Colonic mucosa (tissue), 4 donors: ENCODE measurements at regions not wholly inside any gene's neighbourhood (a gene's known extent, or its start where the extent isn't known, plus 50 kb on each side); places are given as distances from the start of the nearest gene placed in this dataset.

ENCODE experiments used
- DNase-seq: peaks from one replicate; pipeline ENCODE4 v3.0.0-alpha.2; 2020
- H3K27ac ChIP-seq: fragments of 200-600 bp; one replicate; pipeline ENCODE4 v1.8.0; 2021
- H3K27me3 ChIP-seq: fragments of 200-600 bp; one replicate; pipeline ENCODE4 v1.8.0; 2021
- H3K36me3 ChIP-seq: fragments of 200-600 bp; one replicate; pipeline ENCODE4 v1.8.0; 2021
- H3K4me1 ChIP-seq: fragments of 200-600 bp; one replicate; pipeline ENCODE4 v1.8.0; 2021; ENCODE audit warnings: mild to moderate bottlenecking
- H3K4me3 ChIP-seq: fragments of 200-600 bp; one replicate; pipeline ENCODE4 v1.8.0; 2021
- H3K9ac ChIP-seq, 2 donors: one replicate each; pipeline ENCODE4 v1.7.0; 2013; ENCODE audit warnings: control low read depth in 2 of 2, low read depth in 2 of 2, low read length in 2 of 2
- H3K9me3 ChIP-seq: fragments of 200-600 bp; one replicate; pipeline ENCODE4 v1.8.0; 2021
- CTCF ChIP-seq: fragments of 200-600 bp; IDR thresholded peaks from one replicate; pipeline ENCODE4 v1.8.0; 2022; ENCODE audit warnings: antibody characterized with exemption, mild to moderate bottlenecking
- intact Hi-C: fragments of 100-400 bp; cut with DNase I; formaldehyde crosslinking; loops from one replicate; pipeline ENCODE4 v1.14.1; 2022
- donor health status: healthy.
- donor health status: DM: no; HTN: no; CAD: no.
- donor health status: DM: no; HTN: no; CAD: no.

GRCh38 chr1:99133756-99134500, 129.3 kb upstream of the PLPPR5 start:
- H3K9me3 ChIP-seq, result no peaks in the 10 kb centered on the region
- H3K4me3 ChIP-seq, result no peak overlapping the region
- intact Hi-C loops, result no loop called here
- TF ChIP-seq CTCF, result no peak
- H3K4me1 ChIP-seq, result no peaks in the 10 kb centered on the region
- no peak overlapping the region for H3K9ac ChIP-seq
- H3K27me3 ChIP-seq, result no peaks in the 10 kb centered on the region
- no peak for DNase-seq
- no peaks in the 10 kb centered on the region for H3K36me3 ChIP-seq
- H3K27ac ChIP-seq, result no peak overlapping the region

GRCh38 chr1:99137554-99138206, 126.6 kb upstream of the PLPPR4 start:
- Histone ChIP-seq H3K9me3 (no peaks in the 10 kb centered on the region), H3K4me3 (no peak overlapping the region), H3K4me1 (no peaks in the 10 kb centered on the region), H3K27ac (no peak overlapping the region), H3K27me3 (no peaks in the 10 kb centered on the region), H3K36me3 (no peaks in the 10 kb centered on the region), H3K9ac (no peak overlapping the region)
- intact Hi-C loops, result no loop called here
- DNase-seq, result no peak
- no peak for TF ChIP-seq CTCF

GRCh38 chr1:99139876-99140275, 124.4 kb upstream of the PLPPR4 start:
- intact Hi-C loops, result no loop called here
- Histone ChIP-seq H3K27me3 (no peaks in the 10 kb centered on the region), H3K4me1 (no peaks in the 10 kb centered on the region), H3K9ac (no peak overlapping the region), H3K9me3 (no peaks in the 10 kb centered on the region), H3K27ac (no peak overlapping the region), H3K36me3 (no peaks in the 10 kb centered on the region), H3K4me3 (no peak overlapping the region)
- TF ChIP-seq CTCF, result no peak
- DNase-seq, result no peak

GRCh38 chr1:99146129-99146848, 118.0 kb upstream of the PLPPR4 start:
- Histone ChIP-seq H3K9ac (no peak overlapping the region), H3K27ac (no peak overlapping the region), H3K4me3 (no peak overlapping the region), H3K9me3 (no peaks in the 10 kb centered on the region), H3K4me1 (no peaks in the 10 kb centered on the region), H3K27me3 (no peaks in the 10 kb centered on the region), H3K36me3 (no peaks in the 10 kb centered on the region)
- intact Hi-C loops, result no loop called here
- TF ChIP-seq CTCF, result no peak
- DNase-seq, result no peak

- Histone ChIP-seq H3K4me3 (no peak overlapping the region), H3K27me3 (no peaks in the 10 kb centered on the region), H3K4me1 (no peaks in the 10 kb centered on the region), H3K27ac (no peak overlapping the region), H3K36me3 (no peaks in the 10 kb centered on the region), H3K9ac (no peak overlapping the region), H3K9me3 (no peaks in the 10 kb centered on the region)
- no peak for TF ChIP-seq CTCF
- intact Hi-C loops, result no loop called here
- DNase-seq, result no peak
Measured at GRCh38 chr1:99149952-99150351, 114.3 kb upstream of the PLPPR4 start.
